ENCODE measurements at regions not wholly inside any gene's neighbourhood (a gene's known extent, or its start where the extent isn't known, plus 50 kb on each side); places are given as distances from the start of the nearest gene placed in this dataset.
"Not testable (repeated sequence)": the region's sequence is repeated elsewhere in the genome, so short reads cannot be mapped to it uniquely, and the experiment has no call there.

DNA sequence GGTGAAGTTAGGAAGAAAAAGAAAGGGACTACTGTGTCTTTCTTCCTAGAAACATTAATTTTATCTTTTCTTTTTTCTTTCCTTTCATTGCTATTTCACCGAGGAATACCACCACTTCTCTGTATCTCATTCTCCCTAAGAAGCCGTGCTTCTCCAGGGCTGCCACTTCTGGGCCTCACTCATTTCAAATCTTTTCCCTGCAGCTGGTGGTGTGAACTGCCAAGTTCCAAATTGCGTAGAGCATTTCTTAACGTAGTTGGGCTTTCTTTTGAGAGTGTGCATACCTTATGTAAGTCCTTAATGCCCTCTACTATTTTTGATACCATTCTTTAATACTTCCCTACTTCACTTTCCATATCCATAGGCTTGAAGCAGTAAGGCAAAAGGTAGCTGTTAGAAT is 66.7 kb upstream of the CYP1B1 start:
- no peak overlapping the region for H3K27ac ChIP-seq (ENCODE audit: low read length)
- H3K4me1 ChIP-seq (ENCODE audit: control insufficient read depth, low read depth, low read length), result peaks cover 11% of the 10 kb centered on the region
- H3K27me3 ChIP-seq (ENCODE audit: control insufficient read depth, insufficient read depth, low read length), result no peaks in the 10 kb centered on the region
- no peaks in the 10 kb centered on the region for H3K9me3 ChIP-seq (ENCODE audit: control insufficient read depth, low read depth, low read length)
- no peak overlapping the region for H3K4me3 ChIP-seq (ENCODE audit: low read length)
- no peaks in the 10 kb centered on the region for H3K36me3 ChIP-seq (ENCODE audit: control insufficient read depth, low read depth, low read length)
- H3K9ac ChIP-seq (ENCODE audit: low read length), result no peak overlapping the region

DNA sequence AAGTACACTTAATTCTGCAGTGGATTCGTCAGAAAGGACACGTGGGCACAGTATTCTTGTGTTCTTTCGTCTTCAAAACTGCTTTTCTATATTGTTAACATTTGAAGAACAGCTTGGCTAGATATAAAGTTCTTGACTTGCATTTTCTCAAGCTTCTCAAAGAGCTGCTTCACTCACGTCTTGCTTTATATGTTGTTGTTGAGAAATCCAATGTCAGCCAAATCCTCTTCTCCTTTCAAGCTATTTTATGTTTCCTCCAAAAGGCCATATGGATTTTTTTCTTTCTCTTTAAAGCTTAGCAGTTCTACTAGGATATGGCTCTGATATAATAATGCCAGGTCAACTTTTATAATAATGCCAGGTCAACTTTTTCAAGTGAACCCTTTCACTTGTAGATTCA is 65.5 kb upstream of the CYP1B1 start:
- Histone ChIP-seq H3K4me1 (ENCODE audit: control insufficient read depth, low read depth, low read length) (peaks cover 4% of the 10 kb centered on the region), H3K4me3 (ENCODE audit: low read length) (no peak overlapping the region)

DNA sequence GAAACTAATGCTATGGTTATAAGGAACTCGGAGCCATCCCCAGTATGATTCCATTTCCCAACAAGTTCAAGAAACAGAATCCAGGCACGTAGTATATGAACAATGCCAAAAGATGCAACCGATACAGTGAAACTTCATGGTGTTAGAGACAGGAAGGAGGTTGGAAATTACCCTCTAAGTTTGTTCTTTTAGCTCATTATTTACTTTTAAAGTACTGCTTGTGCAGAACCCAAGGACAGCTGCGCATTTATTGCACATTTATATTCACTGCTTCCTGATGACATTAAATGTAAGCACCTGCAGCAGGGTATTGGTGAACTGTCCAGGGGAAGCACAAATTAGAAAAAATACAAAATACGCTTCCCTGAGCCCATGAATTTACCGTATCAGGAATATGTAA is 63.0 kb upstream of the CYP1B1 start:
- H3K27me3 ChIP-seq (ENCODE audit: control insufficient read depth, insufficient read depth, low read length), result no peaks in the 10 kb centered on the region
- no peak overlapping the region for H3K9ac ChIP-seq (ENCODE audit: low read length)
- H3K9me3 ChIP-seq (ENCODE audit: control insufficient read depth, low read depth, low read length), result no peaks in the 10 kb centered on the region
- H3K36me3 ChIP-seq (ENCODE audit: control insufficient read depth, low read depth, low read length), result no peaks in the 10 kb centered on the region
- no peaks in the 10 kb centered on the region for H3K4me1 ChIP-seq (ENCODE audit: control insufficient read depth, low read depth, low read length)
- no peak overlapping the region for H3K4me3 ChIP-seq (ENCODE audit: low read length)
- no peak overlapping the region for H3K27ac ChIP-seq (ENCODE audit: low read length)

More for the DNA sequence above, 65.5 kb upstream of the CYP1B1 start:
- H3K27ac ChIP-seq (ENCODE audit: low read length), result no peak overlapping the region
- H3K9me3 ChIP-seq (ENCODE audit: control insufficient read depth, low read depth, low read length), result no peaks in the 10 kb centered on the region
- no peaks in the 10 kb centered on the region for H3K27me3 ChIP-seq (ENCODE audit: control insufficient read depth, insufficient read depth, low read length)
- no peaks in the 10 kb centered on the region for H3K36me3 ChIP-seq (ENCODE audit: control insufficient read depth, low read depth, low read length)
- H3K9ac ChIP-seq (ENCODE audit: low read length), result no peak overlapping the region

DNA sequence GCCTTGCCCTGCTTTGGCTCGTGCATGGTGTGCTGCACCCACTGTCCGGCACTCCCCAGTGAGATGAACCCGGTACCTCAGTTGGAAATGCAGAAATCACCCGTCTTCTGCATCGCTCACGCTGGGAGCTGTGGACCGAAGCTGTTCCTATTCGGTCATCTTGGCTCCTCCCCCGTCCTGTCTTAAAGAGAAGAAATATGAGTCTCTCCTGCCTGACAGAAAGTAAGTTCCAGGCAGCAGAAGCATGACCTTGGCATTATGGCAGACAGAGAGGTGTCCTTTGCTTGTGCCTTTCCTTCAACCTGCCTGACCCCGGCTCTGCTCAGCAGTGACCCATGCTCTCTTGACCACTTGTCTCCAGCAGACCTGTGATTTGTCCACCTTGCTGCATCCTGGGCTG is 62.5 kb upstream of the CYP1B1 start:
- Histone ChIP-seq H3K9me3 (ENCODE audit: control insufficient read depth, low read depth, low read length) (no peaks in the 10 kb centered on the region), H3K4me1 (ENCODE audit: control insufficient read depth, low read depth, low read length) (no peaks in the 10 kb centered on the region), H3K9ac (ENCODE audit: low read length) (no peak overlapping the region), H3K27ac (ENCODE audit: low read length) (no peak overlapping the region), H3K4me3 (ENCODE audit: low read length) (no peak overlapping the region), H3K27me3 (ENCODE audit: control insufficient read depth, insufficient read depth, low read length) (no peaks in the 10 kb centered on the region), H3K36me3 (ENCODE audit: control insufficient read depth, low read depth, low read length) (no peaks in the 10 kb centered on the region)

DNA sequence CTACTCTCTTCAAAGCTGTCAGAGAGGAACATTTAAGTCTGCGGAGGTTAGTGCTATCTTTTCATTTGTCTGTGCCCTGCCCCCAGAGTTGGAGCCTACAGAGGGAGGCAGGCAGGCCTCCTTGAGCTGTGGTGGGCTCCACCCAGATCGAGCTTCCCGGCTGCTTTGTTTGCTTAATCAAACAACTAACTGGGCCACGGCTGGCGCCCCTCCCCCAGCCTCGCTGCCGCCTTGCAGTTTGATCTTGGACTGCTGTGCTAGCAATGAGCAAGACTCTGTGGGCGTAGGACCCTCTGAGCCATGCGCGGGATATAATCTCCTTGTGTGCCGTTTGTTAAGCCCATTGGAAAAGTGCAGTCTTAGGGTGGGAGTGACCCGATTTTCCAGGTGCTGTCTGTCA is 62.0 kb upstream of the CYP1B1 start:
- H3K4me3 ChIP-seq (ENCODE audit: low read length); H3K4me1 ChIP-seq (ENCODE audit: control insufficient read depth, low read depth, low read length); H3K36me3 ChIP-seq (ENCODE audit: control insufficient read depth, low read depth, low read length); H3K9me3 ChIP-seq (ENCODE audit: control insufficient read depth, low read depth, low read length); H3K9ac ChIP-seq (ENCODE audit: low read length); H3K27me3 ChIP-seq (ENCODE audit: control insufficient read depth, insufficient read depth, low read length); H3K27ac ChIP-seq (ENCODE audit: low read length): not testable (repeated sequence)

DNA sequence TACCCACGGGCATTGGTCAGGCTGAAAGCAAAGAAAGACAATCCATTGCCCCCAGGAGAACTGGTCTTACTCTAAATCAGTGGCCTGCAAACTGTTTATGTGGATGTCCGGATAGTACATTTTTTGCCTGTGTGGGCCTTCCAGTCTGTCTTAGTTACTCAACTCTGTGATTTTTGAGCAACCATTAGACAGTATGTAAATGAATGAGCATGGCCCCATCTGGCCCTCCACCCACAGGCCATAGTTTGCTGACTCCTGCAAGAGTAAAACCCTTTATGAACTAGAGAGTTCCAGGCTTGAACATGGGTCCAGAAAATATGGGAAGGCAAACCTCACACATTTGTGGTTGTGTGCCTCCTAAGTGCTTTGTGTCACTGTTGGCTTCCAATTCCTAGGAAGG is 55.7 kb upstream of the CYP1B1 start:
- no peak overlapping the region for H3K9ac ChIP-seq (ENCODE audit: low read length)
- H3K27me3 ChIP-seq (ENCODE audit: control insufficient read depth, insufficient read depth, low read length), result no peaks in the 10 kb centered on the region
- no peaks in the 10 kb centered on the region for H3K4me1 ChIP-seq (ENCODE audit: control insufficient read depth, low read depth, low read length)
- no peak overlapping the region for H3K27ac ChIP-seq (ENCODE audit: low read length)
- peaks cover 6% of the 10 kb centered on the region for H3K9me3 ChIP-seq (ENCODE audit: control insufficient read depth, low read depth, low read length)
- no peaks in the 10 kb centered on the region for H3K36me3 ChIP-seq (ENCODE audit: control insufficient read depth, low read depth, low read length)
- H3K4me3 ChIP-seq (ENCODE audit: low read length), result no peak overlapping the region

DNA sequence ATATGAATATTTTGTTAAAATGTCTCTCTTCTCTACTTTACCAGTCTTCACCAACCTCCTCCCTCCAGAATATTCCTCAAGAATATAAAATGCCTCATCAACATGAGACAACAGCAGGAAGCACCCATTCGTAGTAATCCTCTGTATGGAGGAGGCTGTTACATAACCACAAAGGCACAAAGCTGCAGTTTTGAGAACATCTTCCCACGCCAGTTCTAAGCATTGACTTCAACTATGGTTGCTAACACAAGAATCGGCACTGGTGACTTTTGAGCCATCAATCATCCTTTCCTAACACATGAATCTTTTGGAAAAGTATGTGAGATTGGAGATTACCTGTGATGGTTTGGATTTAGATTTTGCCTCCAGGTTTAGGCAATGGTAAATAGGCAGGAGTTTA is 54.9 kb upstream of the CYP1B1 start:
- Histone ChIP-seq H3K36me3 (ENCODE audit: control insufficient read depth, low read depth, low read length) (no peaks in the 10 kb centered on the region), H3K4me1 (ENCODE audit: control insufficient read depth, low read depth, low read length) (no peaks in the 10 kb centered on the region)

DNA sequence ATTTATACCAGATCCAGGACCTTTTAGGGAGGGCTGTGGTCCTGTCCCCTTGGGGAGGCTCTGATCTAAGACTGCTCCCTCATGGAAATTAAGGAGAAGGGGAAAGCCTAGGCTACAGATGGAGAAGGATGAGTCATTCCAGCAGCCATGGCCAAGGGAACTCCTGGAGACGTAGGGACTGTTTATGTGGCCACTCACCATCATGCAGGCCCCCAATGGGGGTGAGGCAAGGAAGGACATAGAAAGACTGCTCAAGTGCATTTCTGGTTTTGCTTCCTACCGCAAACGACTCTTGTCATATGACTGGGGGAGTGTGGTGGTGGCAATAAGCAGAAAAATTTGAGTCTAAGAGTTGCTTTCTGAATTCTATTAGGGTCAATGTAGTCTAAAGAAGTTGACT is 54.0 kb upstream of the CYP1B1 start:
- H3K9me3 ChIP-seq (ENCODE audit: control insufficient read depth, low read depth, low read length), result peaks cover 6% of the 10 kb centered on the region
- no peak overlapping the region for H3K9ac ChIP-seq (ENCODE audit: low read length)
- no peaks in the 10 kb centered on the region for H3K36me3 ChIP-seq (ENCODE audit: control insufficient read depth, low read depth, low read length)
- no peak overlapping the region for H3K27ac ChIP-seq (ENCODE audit: low read length)
- H3K27me3 ChIP-seq (ENCODE audit: control insufficient read depth, insufficient read depth, low read length), result no peaks in the 10 kb centered on the region
- H3K4me3 ChIP-seq (ENCODE audit: low read length), result no peak overlapping the region
- H3K4me1 ChIP-seq (ENCODE audit: control insufficient read depth, low read depth, low read length), result no peaks in the 10 kb centered on the region

More for the DNA sequence above, 54.9 kb upstream of the CYP1B1 start:
- Histone ChIP-seq H3K4me3 (ENCODE audit: low read length) (no peak overlapping the region), H3K27ac (ENCODE audit: low read length) (no peak overlapping the region), H3K27me3 (ENCODE audit: control insufficient read depth, insufficient read depth, low read length) (no peaks in the 10 kb centered on the region), H3K9ac (ENCODE audit: low read length) (no peak overlapping the region), H3K9me3 (ENCODE audit: control insufficient read depth, low read depth, low read length) (peaks cover 6% of the 10 kb centered on the region)

DNA sequence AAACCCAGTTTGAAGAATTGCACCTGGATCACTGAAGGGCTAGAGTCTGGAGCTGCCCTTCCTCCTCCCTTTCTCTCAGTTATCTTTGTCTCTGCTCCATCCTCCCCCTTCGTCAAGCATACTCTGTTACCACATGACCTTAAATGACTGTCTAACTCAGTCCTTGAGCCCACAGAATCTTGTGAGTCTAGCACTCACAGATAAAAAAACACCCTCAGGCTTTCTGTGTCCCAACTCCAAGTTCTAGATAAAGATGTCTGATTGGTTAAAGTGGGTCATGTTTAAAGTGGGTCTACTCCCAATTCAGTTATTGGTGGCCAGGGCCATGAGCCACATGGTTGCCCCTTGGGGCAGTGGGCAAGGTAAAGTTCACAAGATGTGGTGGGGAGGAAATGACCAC is 53.5 kb upstream of the CYP1B1 start:
- H3K9me3 ChIP-seq (ENCODE audit: control insufficient read depth, low read depth, low read length), result peaks cover 6% of the 10 kb centered on the region
- no peak overlapping the region for H3K27ac ChIP-seq (ENCODE audit: low read length)
- H3K27me3 ChIP-seq (ENCODE audit: control insufficient read depth, insufficient read depth, low read length), result no peaks in the 10 kb centered on the region
- H3K9ac ChIP-seq (ENCODE audit: low read length), result no peak overlapping the region
- no peaks in the 10 kb centered on the region for H3K36me3 ChIP-seq (ENCODE audit: control insufficient read depth, low read depth, low read length)
- no peaks in the 10 kb centered on the region for H3K4me1 ChIP-seq (ENCODE audit: control insufficient read depth, low read depth, low read length)
- H3K4me3 ChIP-seq (ENCODE audit: low read length), result no peak overlapping the region

DNA sequence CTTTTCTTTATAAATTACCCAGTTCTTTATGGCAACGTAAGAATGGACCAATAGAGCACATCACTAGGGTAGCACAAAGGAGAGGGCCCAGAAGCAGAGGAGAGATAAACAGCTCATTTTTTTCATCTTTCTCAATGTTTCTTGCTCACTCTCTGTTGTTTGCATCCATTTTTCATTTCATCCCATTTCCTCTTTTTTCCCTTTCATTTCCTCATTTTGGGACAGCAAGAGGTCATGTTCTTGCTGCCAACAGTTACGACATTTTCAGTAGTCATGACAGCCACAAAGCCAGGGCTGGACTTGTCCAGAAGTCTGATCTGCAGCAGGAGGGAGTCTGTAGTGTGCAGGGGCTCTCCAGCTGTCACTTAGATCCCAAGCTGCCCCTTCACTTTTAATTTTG is 52.7 kb upstream of the CYP1B1 start:
- no peak overlapping the region for H3K4me3 ChIP-seq (ENCODE audit: low read length)
- peaks cover 6% of the 10 kb centered on the region for H3K9me3 ChIP-seq (ENCODE audit: control insufficient read depth, low read depth, low read length)
- H3K9ac ChIP-seq (ENCODE audit: low read length), result no peak overlapping the region
- no peaks in the 10 kb centered on the region for H3K36me3 ChIP-seq (ENCODE audit: control insufficient read depth, low read depth, low read length)
- H3K27ac ChIP-seq (ENCODE audit: low read length), result no peak overlapping the region
- H3K27me3 ChIP-seq (ENCODE audit: control insufficient read depth, insufficient read depth, low read length), result no peaks in the 10 kb centered on the region
- H3K4me1 ChIP-seq (ENCODE audit: control insufficient read depth, low read depth, low read length), result no peaks in the 10 kb centered on the region

DNA sequence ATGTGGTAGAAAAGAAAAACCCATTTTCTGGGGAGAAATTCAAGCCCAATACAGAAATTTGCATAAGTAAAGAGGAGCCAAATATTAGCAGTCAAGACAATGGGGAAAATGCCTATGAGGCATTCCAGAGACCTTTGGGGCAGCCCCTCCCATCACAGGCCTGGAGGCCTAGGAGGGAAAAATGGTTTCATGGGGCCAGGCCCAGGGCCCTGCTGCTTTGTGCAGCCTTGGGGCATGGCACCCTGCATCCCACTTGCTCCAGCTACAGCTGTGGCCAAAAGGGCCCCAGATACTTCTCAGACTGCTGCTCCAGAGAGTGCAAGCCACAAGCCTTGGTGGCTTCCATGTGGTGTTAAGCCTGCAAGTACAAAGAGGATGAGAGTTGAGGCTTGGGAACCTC is 51.3 kb upstream of the CYP1B1 start:
- no peaks in the 10 kb centered on the region for H3K4me1 ChIP-seq (ENCODE audit: control insufficient read depth, low read depth, low read length)
- H3K9ac ChIP-seq (ENCODE audit: low read length), result no peak overlapping the region
- H3K9me3 ChIP-seq (ENCODE audit: control insufficient read depth, low read depth, low read length), result peaks cover 6% of the 10 kb centered on the region
- H3K27me3 ChIP-seq (ENCODE audit: control insufficient read depth, insufficient read depth, low read length), result no peaks in the 10 kb centered on the region
- H3K36me3 ChIP-seq (ENCODE audit: control insufficient read depth, low read depth, low read length), result no peaks in the 10 kb centered on the region
- no peak overlapping the region for H3K27ac ChIP-seq (ENCODE audit: low read length)
- H3K4me3 ChIP-seq (ENCODE audit: low read length), result no peak overlapping the region

DNA sequence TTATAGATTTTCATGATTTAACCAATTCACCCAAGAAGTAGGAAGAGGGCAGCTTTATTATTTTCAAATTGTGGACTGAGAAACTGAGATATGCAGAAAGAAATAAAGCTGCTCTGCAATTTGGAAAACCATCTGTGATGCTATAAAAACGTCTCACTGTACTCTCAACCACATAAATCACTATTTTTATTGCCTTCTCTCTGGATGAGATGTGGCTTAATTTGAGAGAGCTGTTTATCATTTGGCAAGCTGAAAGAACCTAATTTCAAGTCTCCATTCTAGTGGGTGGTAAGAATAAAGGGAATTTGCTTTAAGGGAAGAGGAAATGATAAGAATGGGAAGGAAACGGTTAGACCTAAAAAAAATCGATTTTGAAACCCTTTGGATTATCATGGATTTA is 49.9 kb upstream of the CYP1B1 start:
- H3K4me1 ChIP-seq (ENCODE audit: control insufficient read depth, low read depth, low read length), result no peaks in the 10 kb centered on the region
- no peak overlapping the region for H3K27ac ChIP-seq (ENCODE audit: low read length)
- H3K36me3 ChIP-seq (ENCODE audit: control insufficient read depth, low read depth, low read length), result no peaks in the 10 kb centered on the region
- H3K9me3 ChIP-seq (ENCODE audit: control insufficient read depth, low read depth, low read length), result peaks cover 6% of the 10 kb centered on the region
- no peaks in the 10 kb centered on the region for H3K27me3 ChIP-seq (ENCODE audit: control insufficient read depth, insufficient read depth, low read length)
- no peak overlapping the region for H3K4me3 ChIP-seq (ENCODE audit: low read length)
- no peak overlapping the region for H3K9ac ChIP-seq (ENCODE audit: low read length)

All from iPS-18a (cell line).